ENCODE measurements at regions not wholly inside any gene's neighbourhood (a gene's known extent, or its start where the extent isn't known, plus 50 kb on each side); places are given as distances from the start of the nearest gene placed in this dataset.

- TF ChIP-seq CTCF (optimal IDR thresholded peaks at IDR 0.05 in 1 of 3, IDR thresholded peaks at IDR 0.05 in 1 of 3, conservative IDR thresholded peaks at IDR 0.05 in 1 of 3; ENCODE audit: extremely low read depth in 1 of 3, insufficient read depth in 2 of 3, low read length in 3 of 3) = no peak
- TF ChIP-seq EZH2 (IDR thresholded peaks at IDR 0.05; ENCODE audit: low read length) = no peak
- no peak for FAIRE-seq
Observed at GRCh38 chr9:1536522-1537170, 478.5 kb upstream of the SMARCA2 start.

GRCh38 chr9:1538301-1538700 is 476.8 kb upstream of the SMARCA2 start:
- Histone ChIP-seq H3K27me3 (ENCODE audit: control insufficient read depth, extremely low read depth, insufficient read depth, low read length) (no peaks in the 10 kb centered on the region), H3K9me1 (ENCODE audit: control insufficient read depth, extremely low read depth, insufficient read depth, low read length) (no peaks in the 10 kb centered on the region), H3K9me3 (ENCODE audit: control insufficient read depth, low read depth, low read length) (no peaks in the 10 kb centered on the region), H3K9ac (ENCODE audit: control insufficient read depth, extremely low read depth, insufficient read depth, low read length) (no peak overlapping the region), H3K4me1 (ENCODE audit: control insufficient read depth, extremely low read depth, insufficient read depth, low read length) (no peaks in the 10 kb centered on the region), H2AFZ (ENCODE audit: control insufficient read depth, low read length) (no peak overlapping the region), H3K36me3 (ENCODE audit: control insufficient read depth in 2 of 2, extremely low read depth in 1 of 2, insufficient read depth in 2 of 2, low read length in 2 of 2) (no peaks in the 10 kb centered on the region), H3K4me2 (ENCODE audit: control insufficient read depth, extremely low read depth, insufficient read depth, low read depth, low read length) (no peak overlapping the region), H3K79me2 (ENCODE audit: control insufficient read depth, insufficient read depth, low read length) (no peaks in the 10 kb centered on the region), H3K4me3 (ENCODE audit: control insufficient read depth in 2 of 3, extremely low read depth in 1 of 3, insufficient read depth in 2 of 3, low read depth in 1 of 3, low read length in 3 of 3) (no peak overlapping the region), H4K20me1 (ENCODE audit: control insufficient read depth, extremely low read depth, insufficient read depth, low read length) (no peaks in the 10 kb centered on the region), H3K27ac (ENCODE audit: control insufficient read depth, insufficient read depth, low read length) (no peak overlapping the region)
- dilution Hi-C loops (cut with MboI; ENCODE audit: extremely low pct_ligation_motif_present, low sequenced_read_pairs) = no loop called here
- FAIRE-seq (no peak), DNase-seq (ENCODE audit: low read depth, low spot score) (no peak)
- TF ChIP-seq CTCF (optimal IDR thresholded peaks at IDR 0.05 in 1 of 3, IDR thresholded peaks at IDR 0.05 in 1 of 3, conservative IDR thresholded peaks at IDR 0.05 in 1 of 3; ENCODE audit: extremely low read depth in 1 of 3, insufficient read depth in 2 of 3, low read length in 3 of 3) (no peak), EZH2 (IDR thresholded peaks at IDR 0.05; ENCODE audit: low read length) (no peak)

More at GRCh38 chr9:1536522-1537170, 478.5 kb upstream of the SMARCA2 start:
- no peak overlapping the region for H3K4me2 ChIP-seq (ENCODE audit: control insufficient read depth, extremely low read depth, insufficient read depth, low read depth, low read length)
- H4K20me1 ChIP-seq (ENCODE audit: control insufficient read depth, extremely low read depth, insufficient read depth, low read length) = no peaks in the 10 kb centered on the region
- no peaks in the 10 kb centered on the region for H3K36me3 ChIP-seq (ENCODE audit: control insufficient read depth in 2 of 2, extremely low read depth in 1 of 2, insufficient read depth in 2 of 2, low read length in 2 of 2)
- no peak for DNase-seq (ENCODE audit: low read depth, low spot score)
- H3K9me3 ChIP-seq (ENCODE audit: control insufficient read depth, low read depth, low read length) = no peaks in the 10 kb centered on the region
- H3K79me2 ChIP-seq (ENCODE audit: control insufficient read depth, insufficient read depth, low read length) = no peaks in the 10 kb centered on the region
- no peak overlapping the region for H3K27ac ChIP-seq (ENCODE audit: control insufficient read depth, insufficient read depth, low read length)
- dilution Hi-C loops (cut with MboI; ENCODE audit: extremely low pct_ligation_motif_present, low sequenced_read_pairs) = no loop called here
- no peaks in the 10 kb centered on the region for H3K27me3 ChIP-seq (ENCODE audit: control insufficient read depth, extremely low read depth, insufficient read depth, low read length)
- no peak overlapping the region for H3K4me3 ChIP-seq (ENCODE audit: control insufficient read depth in 2 of 3, extremely low read depth in 1 of 3, insufficient read depth in 2 of 3, low read depth in 1 of 3, low read length in 3 of 3)
- no peaks in the 10 kb centered on the region for H3K4me1 ChIP-seq (ENCODE audit: control insufficient read depth, extremely low read depth, insufficient read depth, low read length)
- no peaks in the 10 kb centered on the region for H3K9me1 ChIP-seq (ENCODE audit: control insufficient read depth, extremely low read depth, insufficient read depth, low read length)
- H3K9ac ChIP-seq (ENCODE audit: control insufficient read depth, extremely low read depth, insufficient read depth, low read length) = no peak overlapping the region
- no peak overlapping the region for H2AFZ ChIP-seq (ENCODE audit: control insufficient read depth, low read length)
